Stomach (tissue), 4 donors: ENCODE measurements at regions not wholly inside any gene's neighbourhood (a gene's known extent, or its start where the extent isn't known, plus 50 kb on each side); places are given as distances from the start of the nearest gene placed in this dataset.

Source experiments
- EP300 ChIP-seq: sonication (generic); formaldehyde crosslinking; IDR thresholded peaks from one replicate; pipeline ENCODE4 v1.6.1; 2017; ENCODE audit warnings: antibody characterized with exemption
- POLR2A ChIP-seq, 4 donors: fragments of 450-650 bp; IDR thresholded peaks; one replicate each; pipeline ENCODE4 v1.6.1; 2016; ENCODE audit warnings: antibody characterized with exemption in 4 of 4, control low read depth in 2 of 4, mild to moderate bottlenecking in 1 of 4, moderate library complexity in 1 of 4
- POLR2AphosphoS5 ChIP-seq, 3 donors: sonication (generic); formaldehyde crosslinking; IDR thresholded peaks; one replicate each; pipeline ENCODE4 v1.6.1; 2016; ENCODE audit warnings: antibody characterized with exemption in 3 of 3
- TF ChIP-seq, protein P1 (sequence below), 7 experiments: fragments of 450-650 bp in 4 of 7; fragments of 200-600 bp in 3 of 7; sonication (generic) in 3 of 7; IDR thresholded peaks; one replicate each; pipeline ENCODE4 v1.5.1; 2016 to 2019; ENCODE audit warnings: antibody characterized with exemption in 7 of 7, control low read depth in 2 of 7, mild to moderate bottlenecking in 1 of 7

DNA sequence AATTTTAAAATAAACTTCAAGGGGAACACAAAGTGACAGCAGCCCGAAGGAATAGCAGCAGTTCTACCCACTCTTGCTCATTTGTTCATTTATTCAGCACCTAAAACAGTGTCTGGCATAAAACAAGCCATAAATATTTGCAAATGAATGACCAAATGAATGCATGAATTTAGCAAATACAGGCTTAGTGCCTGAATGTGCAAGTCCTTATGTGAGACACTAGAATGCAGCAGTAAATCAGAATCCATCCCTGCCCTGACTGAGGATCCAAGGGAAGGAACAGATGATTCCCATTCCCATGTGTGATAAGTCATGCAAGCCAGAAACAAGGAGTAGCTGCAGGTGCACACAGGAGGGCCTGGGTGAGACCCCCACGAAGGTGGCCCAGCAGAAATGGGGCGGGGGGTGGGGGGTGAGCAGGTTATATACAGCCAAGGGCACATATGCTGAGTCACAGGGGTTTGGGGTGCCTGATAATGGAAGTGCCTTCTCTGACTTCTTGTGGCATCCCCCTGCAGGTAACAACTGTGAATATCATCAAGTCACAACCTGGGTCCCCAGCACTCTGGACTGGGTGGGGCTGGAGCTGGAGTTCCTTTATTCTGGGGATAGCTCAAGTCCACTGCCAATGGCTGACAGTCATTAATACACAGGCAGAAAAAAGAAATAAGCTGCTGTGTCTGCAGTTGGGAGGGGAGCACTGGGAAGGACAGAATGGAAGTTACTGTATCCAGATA is 311.9 kb downstream of the TXNL1 start:
- TF ChIP-seq, protein P1, sequence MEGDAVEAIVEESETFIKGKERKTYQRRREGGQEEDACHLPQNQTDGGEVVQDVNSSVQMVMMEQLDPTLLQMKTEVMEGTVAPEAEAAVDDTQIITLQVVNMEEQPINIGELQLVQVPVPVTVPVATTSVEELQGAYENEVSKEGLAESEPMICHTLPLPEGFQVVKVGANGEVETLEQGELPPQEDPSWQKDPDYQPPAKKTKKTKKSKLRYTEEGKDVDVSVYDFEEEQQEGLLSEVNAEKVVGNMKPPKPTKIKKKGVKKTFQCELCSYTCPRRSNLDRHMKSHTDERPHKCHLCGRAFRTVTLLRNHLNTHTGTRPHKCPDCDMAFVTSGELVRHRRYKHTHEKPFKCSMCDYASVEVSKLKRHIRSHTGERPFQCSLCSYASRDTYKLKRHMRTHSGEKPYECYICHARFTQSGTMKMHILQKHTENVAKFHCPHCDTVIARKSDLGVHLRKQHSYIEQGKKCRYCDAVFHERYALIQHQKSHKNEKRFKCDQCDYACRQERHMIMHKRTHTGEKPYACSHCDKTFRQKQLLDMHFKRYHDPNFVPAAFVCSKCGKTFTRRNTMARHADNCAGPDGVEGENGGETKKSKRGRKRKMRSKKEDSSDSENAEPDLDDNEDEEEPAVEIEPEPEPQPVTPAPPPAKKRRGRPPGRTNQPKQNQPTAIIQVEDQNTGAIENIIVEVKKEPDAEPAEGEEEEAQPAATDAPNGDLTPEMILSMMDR (IDR thresholded peaks at IDR 0.05), result no peak
- TF ChIP-seq POLR2A (IDR thresholded peaks at IDR 0.05) (no peak), POLR2AphosphoS5 (IDR thresholded peaks at IDR 0.05) (no peak), EP300 (no peak)
